Body of pancreas (tissue), 4 donors: ENCODE measurements at regions not wholly inside any gene's neighbourhood (a gene's known extent, or its start where the extent isn't known, plus 50 kb on each side); places are given as distances from the start of the nearest gene placed in this dataset.

Experiments used
- POLR2A ChIP-seq, 3 donors: fragments of 450-650 bp; IDR thresholded peaks; one replicate each; pipeline ENCODE4 v1.6.1; 2016; ENCODE audit warnings: antibody characterized with exemption in 3 of 3, mild to moderate bottlenecking in 2 of 3
- TF ChIP-seq, protein P1 (sequence below), 7 experiments: fragments of 450-650 bp in 4 of 7; fragments of 200-600 bp in 3 of 7; sonication (generic) in 3 of 7; IDR thresholded peaks; one replicate each; pipeline ENCODE4 v1.5.1; 2016 to 2019; ENCODE audit warnings: antibody characterized with exemption in 7 of 7

DNA sequence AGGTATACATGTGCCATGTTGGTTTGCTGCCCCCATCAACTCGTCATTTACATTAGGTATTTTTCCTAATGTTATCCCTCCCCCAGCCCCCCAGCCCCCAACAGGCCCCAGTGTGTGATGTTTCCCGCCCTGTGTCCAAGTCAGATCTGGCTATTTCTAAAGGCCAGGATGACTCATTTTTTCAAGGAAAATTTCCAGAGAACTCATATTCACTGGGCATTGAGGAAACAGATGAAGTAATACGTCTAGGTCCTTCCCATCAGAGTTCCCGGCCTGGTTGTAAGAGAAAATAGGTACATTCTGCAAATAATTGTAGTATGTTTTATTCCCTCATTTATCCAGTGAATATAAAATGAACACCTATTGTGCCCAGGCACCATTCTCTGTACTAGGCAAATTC is 345.2 kb downstream of the BCL11B start:
- TF ChIP-seq, protein P1, sequence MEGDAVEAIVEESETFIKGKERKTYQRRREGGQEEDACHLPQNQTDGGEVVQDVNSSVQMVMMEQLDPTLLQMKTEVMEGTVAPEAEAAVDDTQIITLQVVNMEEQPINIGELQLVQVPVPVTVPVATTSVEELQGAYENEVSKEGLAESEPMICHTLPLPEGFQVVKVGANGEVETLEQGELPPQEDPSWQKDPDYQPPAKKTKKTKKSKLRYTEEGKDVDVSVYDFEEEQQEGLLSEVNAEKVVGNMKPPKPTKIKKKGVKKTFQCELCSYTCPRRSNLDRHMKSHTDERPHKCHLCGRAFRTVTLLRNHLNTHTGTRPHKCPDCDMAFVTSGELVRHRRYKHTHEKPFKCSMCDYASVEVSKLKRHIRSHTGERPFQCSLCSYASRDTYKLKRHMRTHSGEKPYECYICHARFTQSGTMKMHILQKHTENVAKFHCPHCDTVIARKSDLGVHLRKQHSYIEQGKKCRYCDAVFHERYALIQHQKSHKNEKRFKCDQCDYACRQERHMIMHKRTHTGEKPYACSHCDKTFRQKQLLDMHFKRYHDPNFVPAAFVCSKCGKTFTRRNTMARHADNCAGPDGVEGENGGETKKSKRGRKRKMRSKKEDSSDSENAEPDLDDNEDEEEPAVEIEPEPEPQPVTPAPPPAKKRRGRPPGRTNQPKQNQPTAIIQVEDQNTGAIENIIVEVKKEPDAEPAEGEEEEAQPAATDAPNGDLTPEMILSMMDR (IDR thresholded peaks at IDR 0.05): no peak
- TF ChIP-seq POLR2A (IDR thresholded peaks at IDR 0.05): no peak
